Stimulated activated CD4-positive, alpha-beta T cell treated with anti-CD3 and anti-CD28 coated beads, Interleukin-15, amount 100 ng/mL, for 48 hours (primary cell): ENCODE measurements at regions not wholly inside any gene's neighbourhood (a gene's known extent, or its start where the extent isn't known, plus 50 kb on each side); places are given as distances from the start of the nearest gene placed in this dataset.
"Not testable (repeated sequence)": the region's sequence is repeated elsewhere in the genome, so short reads cannot be mapped to it uniquely, and the experiment has no call there.

Experiments
- DNase-seq, 2 donors: peaks; one replicate each; pipeline ENCODE4 v3.0.0-alpha.2; 2020; ENCODE audit warnings: low read depth in 2 of 2

DNA sequence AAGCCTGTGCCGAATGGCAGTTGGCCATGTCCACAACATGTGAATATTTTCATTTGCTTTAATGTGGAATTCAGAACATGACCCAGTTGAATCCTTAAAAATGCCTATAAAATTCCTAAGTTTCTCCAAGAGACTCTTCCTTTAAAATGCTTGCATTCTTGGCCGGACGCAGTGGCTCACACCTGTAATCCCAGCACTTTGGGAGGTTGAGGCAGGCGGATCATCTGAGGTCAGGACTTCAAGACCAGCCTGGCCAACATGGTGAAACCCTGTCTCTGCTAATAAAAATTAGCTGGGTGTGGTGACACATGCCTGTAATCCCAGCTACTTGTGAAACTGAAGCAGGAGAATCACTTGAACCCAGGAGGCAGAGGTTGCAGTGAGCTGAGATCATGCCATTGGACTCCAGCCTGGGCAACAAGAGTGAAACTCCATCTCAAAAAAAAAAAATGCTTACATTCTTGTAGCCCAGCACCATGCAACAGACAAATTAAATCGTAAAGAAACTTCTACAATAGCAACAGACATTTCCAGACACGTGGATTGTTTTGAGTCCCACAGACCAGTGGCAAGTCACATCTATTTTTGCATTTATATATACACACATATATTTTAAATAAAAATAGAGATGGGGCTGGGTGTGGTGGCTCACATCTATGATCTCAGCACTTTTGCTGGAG is 274.4 kb downstream of the GOLGA6L6 start:
- DNase-seq = not testable (repeated sequence)

- not testable (repeated sequence) for DNase-seq
Observed at GRCh38 chr15:20265710-20266109, 275.9 kb downstream of the GOLGA6L6 start.

- not testable (repeated sequence) for DNase-seq
Observed at GRCh38 chr15:20261321-20262280, 280.0 kb downstream of the GOLGA6L6 start.

DNA sequence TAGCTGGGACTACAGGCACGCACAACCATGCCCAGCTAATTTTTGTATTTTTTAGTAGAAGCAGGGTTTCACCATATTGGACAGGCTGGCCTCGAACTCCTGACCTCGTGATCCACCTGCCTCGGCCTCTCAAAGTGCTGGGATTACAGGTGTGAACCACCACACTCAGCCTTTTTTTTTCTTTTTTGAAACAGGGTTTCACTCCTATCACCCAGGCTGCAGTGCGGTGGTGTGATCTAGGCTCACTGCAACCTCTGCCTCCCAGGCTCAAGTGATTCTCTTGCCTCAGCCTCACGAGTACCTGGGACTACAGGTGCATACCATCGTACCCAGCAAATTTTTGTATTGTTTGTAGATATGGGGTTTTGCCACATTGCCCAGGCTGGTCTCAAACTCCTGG is 280.9 kb downstream of the GOLGA6L6 start:
- not testable (repeated sequence) for DNase-seq

- DNase-seq = not testable (repeated sequence)
Observed at GRCh38 chr15:20259559-20260190, 281.9 kb downstream of the GOLGA6L6 start.

DNA sequence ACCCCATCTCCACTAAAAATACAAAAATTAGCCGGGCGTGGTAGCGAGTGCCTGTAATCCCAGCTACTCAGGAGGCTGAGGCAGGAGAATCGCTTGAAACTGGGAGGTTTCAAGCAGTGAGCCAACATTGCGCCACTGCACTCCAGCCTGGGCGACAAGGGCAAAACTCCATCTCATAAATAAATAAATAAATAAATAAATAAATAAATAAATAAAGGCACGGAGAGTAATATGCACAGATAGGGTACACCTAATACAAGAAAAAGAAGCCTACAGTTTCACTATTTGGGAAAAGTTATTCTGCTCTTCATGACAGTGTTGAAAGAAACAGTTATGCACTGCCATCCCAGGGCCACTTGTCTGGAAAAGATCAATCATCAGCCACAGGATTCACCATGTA is 285.2 kb downstream of the GOLGA6L6 start:
- DNase-seq = not testable (repeated sequence)

- not testable (repeated sequence) for DNase-seq
Observed at GRCh38 chr15:20255641-20256040, 286.0 kb downstream of the GOLGA6L6 start.

- DNase-seq = not testable (repeated sequence)
Observed at GRCh38 chr15:20253047-20253615, 288.5 kb downstream of the GOLGA6L6 start.

- DNase-seq = not testable (repeated sequence)
Observed at GRCh38 chr15:20252040-20252439, 289.6 kb downstream of the GOLGA6L6 start.

GRCh38 chr15:20251214-20252005 is 290.2 kb downstream of the GOLGA6L6 start:
- not testable (repeated sequence) for DNase-seq

DNA sequence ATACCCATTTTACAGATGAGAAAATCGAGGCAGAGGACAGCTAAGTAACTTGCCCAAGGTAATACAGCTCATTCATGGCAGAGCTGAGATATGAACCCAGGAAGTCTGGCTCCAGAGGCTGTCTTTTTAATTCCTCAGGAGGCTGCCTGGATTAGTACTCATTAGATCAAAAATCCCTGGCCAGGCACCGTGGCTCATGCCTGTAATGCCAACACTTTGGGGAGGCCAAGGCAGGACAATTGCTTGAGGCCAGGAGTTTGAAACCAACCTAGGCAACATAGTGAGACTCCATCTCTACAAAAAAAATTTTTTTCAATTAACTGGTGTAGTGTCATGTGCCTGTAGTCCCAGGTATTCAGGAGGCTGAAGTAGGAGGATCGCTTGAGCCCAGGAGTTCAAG is 291.4 kb downstream of the GOLGA6L6 start:
- DNase-seq = not testable (repeated sequence)

- not testable (repeated sequence) for DNase-seq
Observed at GRCh38 chr15:20249677-20249970, 292.0 kb downstream of the GOLGA6L6 start.

- DNase-seq = not testable (repeated sequence)
Observed at GRCh38 chr15:20248434-20248833, 293.2 kb downstream of the GOLGA6L6 start.

DNA sequence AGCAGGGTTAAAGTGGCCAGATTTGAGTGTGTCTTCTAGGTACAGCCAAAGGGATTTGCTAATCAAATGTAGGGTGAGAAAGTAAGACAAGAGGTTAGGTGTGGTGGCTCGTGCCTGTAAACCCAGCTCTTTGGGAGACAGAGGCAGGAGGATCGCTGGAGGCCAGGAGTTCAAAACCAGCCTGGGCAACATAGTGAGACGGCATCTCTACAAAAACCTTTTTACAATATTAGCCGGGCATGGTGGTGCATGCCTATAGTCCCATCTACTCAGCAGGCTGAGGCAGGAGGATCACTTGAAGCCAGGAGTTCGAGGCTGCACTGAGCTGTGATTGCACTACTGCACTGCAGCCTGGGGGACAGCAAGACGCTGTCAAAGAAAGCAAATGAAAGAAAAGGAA is 294.5 kb downstream of the GOLGA6L6 start:
- not testable (repeated sequence) for DNase-seq

GRCh38 chr15:20246624-20247023 is 295.0 kb downstream of the GOLGA6L6 start:
- not testable (repeated sequence) for DNase-seq

DNA sequence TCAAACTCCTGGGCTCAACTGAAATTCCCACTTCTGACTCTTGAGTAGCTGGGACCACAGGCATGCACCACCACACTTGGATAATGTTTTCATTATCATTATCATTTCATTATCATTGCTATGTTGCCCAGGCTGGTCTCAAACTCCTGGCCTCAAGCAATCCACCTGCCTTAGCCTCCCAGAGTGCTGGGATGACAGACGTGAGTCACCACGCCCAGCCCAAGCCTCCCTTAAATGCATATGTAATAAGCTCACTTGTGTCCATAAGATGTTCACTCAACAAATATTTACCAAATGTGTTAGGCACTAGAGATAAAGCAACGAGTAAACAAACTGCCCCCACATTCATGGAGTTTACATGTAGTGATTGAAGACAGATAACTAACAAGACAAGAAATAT is 295.7 kb downstream of the GOLGA6L6 start:
- DNase-seq = not testable (repeated sequence)

GRCh38 chr15:20244792-20245191 is 296.8 kb downstream of the GOLGA6L6 start:
- not testable (repeated sequence) for DNase-seq

GRCh38 chr15:20243486-20244240 is 297.9 kb downstream of the GOLGA6L6 start:
- DNase-seq = not testable (repeated sequence)

- DNase-seq = not testable (repeated sequence)
Observed at GRCh38 chr15:20240366-20240917, 301.2 kb downstream of the GOLGA6L6 start.

GRCh38 chr15:20239186-20239585 is 302.4 kb downstream of the GOLGA6L6 start:
- DNase-seq = not testable (repeated sequence)
